ENCODE measurements at regions not wholly inside any gene's neighbourhood (a gene's known extent, or its start where the extent isn't known, plus 50 kb on each side); places are given as distances from the start of the nearest gene placed in this dataset.
"Not testable (repeated sequence)": the region's sequence is repeated elsewhere in the genome, so short reads cannot be mapped to it uniquely, and the experiment has no call there.

- DNase-seq (ENCODE audit: low read depth in 2 of 3, low spot score in 2 of 3) = no peak
Observed at GRCh38 chr13:50409220-50409619, 394.0 kb downstream of the KCNRG start.

GRCh38 chr13:50410921-50411746 lies 395.9 kb downstream of the KCNRG start:
- no peak for DNase-seq (ENCODE audit: low read depth in 2 of 3, low spot score in 2 of 3)

GRCh38 chr13:50412046-50412617 lies 396.9 kb downstream of the KCNRG start:
- DNase-seq (ENCODE audit: low read depth in 2 of 3, low spot score in 2 of 3) = no peak

GRCh38 chr13:50414640-50415039 lies 399.4 kb downstream of the KCNRG start:
- no peak for DNase-seq (ENCODE audit: low read depth in 2 of 3, low spot score in 2 of 3)

- no peak for DNase-seq (ENCODE audit: low read depth in 2 of 3, low spot score in 2 of 3)
Observed at GRCh38 chr13:50415428-50415827, 400.2 kb downstream of the KCNRG start.

- DNase-seq (ENCODE audit: low read depth in 2 of 3, low spot score in 2 of 3) = no peak
Observed at GRCh38 chr13:50417597-50417996, 402.4 kb downstream of the KCNRG start.

- no peak for DNase-seq (ENCODE audit: low read depth in 2 of 3, low spot score in 2 of 3)
Observed at GRCh38 chr13:50419331-50419865, 404.2 kb downstream of the KCNRG start.

- DNase-seq (ENCODE audit: low read depth in 2 of 3, low spot score in 2 of 3) = no peak
Observed at GRCh38 chr13:50419896-50420295, 404.7 kb downstream of the KCNRG start.

GRCh38 chr13:50420718-50421472 lies 405.7 kb downstream of the KCNRG start:
- DNase-seq (ENCODE audit: low read depth in 2 of 3, low spot score in 2 of 3) = no peak

GRCh38 chr13:50421473-50422130 lies 406.4 kb downstream of the KCNRG start:
- DNase-seq (ENCODE audit: low read depth in 2 of 3, low spot score in 2 of 3) = no peak

GRCh38 chr13:50422181-50423148 lies 407.2 kb downstream of the KCNRG start:
- DNase-seq (ENCODE audit: low read depth in 2 of 3, low spot score in 2 of 3) = no peak

GRCh38 chr13:50424993-50425392 lies 409.7 kb downstream of the KCNRG start:
- no peak for DNase-seq (ENCODE audit: low read depth in 2 of 3, low spot score in 2 of 3)

GRCh38 chr13:50425772-50426171 lies 410.5 kb downstream of the KCNRG start:
- no peak for DNase-seq (ENCODE audit: low read depth in 2 of 3, low spot score in 2 of 3)

GRCh38 chr13:50426927-50427326 lies 411.7 kb downstream of the KCNRG start:
- DNase-seq (ENCODE audit: low read depth in 2 of 3, low spot score in 2 of 3) = no peak

- DNase-seq (ENCODE audit: low read depth in 2 of 3, low spot score in 2 of 3) = not testable (repeated sequence)
Observed at GRCh38 chr13:50427511-50427910, 412.3 kb downstream of the KCNRG start.

- DNase-seq (ENCODE audit: low read depth in 2 of 3, low spot score in 2 of 3) = no peak
Observed at GRCh38 chr13:50428183-50428877, 413.1 kb downstream of the KCNRG start.

- DNase-seq (ENCODE audit: low read depth in 2 of 3, low spot score in 2 of 3) = no peak
Observed at GRCh38 chr13:50435011-50435410, 408.5 kb downstream of the DLEU7 start.

- DNase-seq (ENCODE audit: low read depth in 2 of 3, low spot score in 2 of 3) = no peak
Observed at GRCh38 chr13:50437252-50437651, 406.2 kb downstream of the DLEU7 start.

- no peak for DNase-seq (ENCODE audit: low read depth in 2 of 3, low spot score in 2 of 3)
Observed at GRCh38 chr13:50438351-50438750, 405.1 kb downstream of the DLEU7 start.

Measured in activated CD8-positive, alpha-beta memory T cell treated with anti-CD3 and anti-CD28 coated beads for 48 hours (primary cell).